ENCODE measurements at regions not wholly inside any gene's neighbourhood (a gene's known extent, or its start where the extent isn't known, plus 50 kb on each side); places are given as distances from the start of the nearest gene placed in this dataset.

DNA sequence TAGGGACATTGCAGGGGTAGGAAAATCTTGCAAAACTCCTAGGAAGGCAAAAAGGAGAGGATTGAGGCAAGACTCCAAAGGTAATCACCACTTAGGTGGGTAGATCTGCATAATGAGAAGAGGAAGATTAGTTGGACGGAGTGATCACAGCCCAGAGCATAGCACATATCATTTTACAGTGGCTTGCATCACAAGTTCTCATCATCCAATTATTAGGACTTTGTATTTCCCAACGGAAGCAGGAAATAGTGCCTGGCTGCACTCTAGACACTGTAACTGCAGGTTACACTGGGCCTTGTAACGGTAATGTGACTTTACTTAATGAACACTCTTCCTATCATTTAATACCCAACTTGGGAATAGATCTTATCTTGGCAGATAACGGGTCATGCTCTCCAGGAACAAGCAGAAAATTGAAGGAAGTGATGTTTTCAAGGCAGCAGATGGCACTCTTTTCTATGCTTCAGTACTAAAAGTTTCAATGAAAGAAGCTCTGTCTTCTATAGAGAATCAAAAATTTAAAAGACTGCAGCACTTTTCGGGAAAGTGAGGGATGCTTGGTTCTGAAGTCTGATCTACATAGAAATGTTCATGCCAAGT, 101.9 kb upstream of the KCNMB2 start:
- no peak for DNase-seq (ENCODE audit: low read depth, low spot score)

DNA sequence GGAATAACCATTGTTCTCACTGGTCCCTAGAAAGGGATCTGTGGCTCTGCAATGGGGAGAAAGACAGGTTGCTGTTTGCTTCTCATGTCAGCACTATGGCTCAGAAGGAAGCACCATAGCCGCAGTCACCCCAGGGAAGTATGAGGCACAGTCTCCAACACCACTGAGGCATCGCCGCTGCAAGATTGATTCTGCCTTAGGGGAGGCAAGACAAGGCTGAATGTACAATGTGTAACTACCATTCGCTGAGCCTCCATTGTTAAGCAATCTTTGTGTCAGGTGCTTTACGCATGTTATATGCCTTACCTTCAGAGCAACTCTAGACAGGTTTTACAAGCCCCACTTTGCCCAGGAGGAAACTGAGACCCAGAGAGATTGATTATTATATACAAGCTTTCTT, 100.7 kb upstream of the KCNMB2 start:
- DNase-seq (ENCODE audit: low read depth, low spot score), result no peak

DNA sequence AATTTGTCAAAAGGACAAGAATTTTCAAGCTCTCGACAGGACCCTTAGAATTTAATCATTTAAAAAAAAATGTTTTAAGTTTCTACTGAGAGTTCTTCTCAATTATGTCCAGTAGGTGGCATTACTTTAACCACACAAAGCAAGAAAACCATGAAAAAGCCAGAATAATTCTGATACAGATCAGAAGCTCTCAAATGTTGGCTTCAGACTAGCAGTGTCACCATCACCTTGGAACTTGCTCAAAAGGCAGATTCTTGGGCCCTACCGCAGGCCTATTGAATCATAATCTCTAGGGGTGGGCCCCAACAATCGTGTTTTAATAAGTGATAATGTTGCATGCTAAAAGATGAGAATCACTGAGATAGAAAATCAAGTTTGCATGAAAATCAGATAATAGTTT, 99.5 kb upstream of the KCNMB2 start:
- DNase-seq (ENCODE audit: low read depth, low spot score), result no peak

DNA sequence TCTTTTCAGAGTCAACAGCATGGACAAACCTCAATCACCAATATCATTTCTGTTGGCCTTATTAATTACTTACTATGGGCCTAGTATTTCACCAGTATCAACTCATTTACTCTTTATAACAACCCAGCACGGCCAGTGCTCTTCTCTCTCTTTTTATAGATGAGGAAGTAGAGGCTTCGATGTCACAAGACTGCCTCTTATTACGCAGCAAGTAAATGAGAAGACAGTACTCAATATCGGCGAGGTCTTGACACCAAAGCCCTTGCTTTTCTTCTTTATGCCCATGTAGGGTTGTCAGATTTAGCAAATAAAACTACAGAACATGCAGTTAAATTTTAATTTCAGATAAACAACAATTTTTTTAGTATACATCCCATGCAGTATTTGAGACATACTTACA, 99.0 kb upstream of the KCNMB2 start:
- DNase-seq (ENCODE audit: low read depth, low spot score), result no peak

DNA sequence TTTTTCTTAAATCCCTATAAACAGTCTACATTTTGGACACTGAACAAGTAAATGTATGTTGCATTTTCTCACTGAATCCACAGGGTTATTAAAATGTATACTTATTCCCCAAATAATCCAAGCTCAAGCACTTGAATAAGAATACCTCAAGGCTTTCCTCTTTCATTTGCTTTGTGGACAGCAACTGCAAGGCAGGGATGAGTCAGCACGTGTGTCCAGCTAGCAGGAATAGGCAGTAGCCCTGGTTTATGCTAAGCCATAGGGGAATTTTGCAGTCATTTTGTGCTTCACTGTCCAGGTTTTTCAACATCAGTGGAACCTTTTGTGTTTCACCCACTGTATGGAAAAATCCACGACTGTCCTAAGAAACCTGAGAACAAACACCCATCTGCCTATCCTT, 96.7 kb upstream of the KCNMB2 start:
- DNase-seq (ENCODE audit: low read depth, low spot score), result no peak

DNA sequence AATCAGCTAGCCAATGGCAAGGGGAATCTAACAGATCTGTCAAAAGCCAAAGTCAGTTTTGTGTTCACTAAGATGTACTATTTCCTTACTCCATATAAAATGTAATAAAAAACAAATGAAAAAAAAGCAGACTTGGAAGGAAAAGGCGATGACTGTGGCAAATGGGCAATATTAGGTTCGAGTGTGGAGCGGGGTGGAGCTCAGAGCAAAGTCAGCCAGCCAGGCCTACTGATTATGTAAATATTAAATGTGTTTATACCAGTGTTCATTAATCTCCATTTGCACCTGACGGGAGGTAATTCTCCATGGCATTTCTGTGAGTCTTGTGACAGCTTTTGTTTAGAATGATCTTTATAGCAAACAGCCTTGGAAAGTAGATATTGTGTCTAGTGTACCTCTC, 96.2 kb upstream of the KCNMB2 start:
- no peak for DNase-seq (ENCODE audit: low read depth, low spot score)

DNA sequence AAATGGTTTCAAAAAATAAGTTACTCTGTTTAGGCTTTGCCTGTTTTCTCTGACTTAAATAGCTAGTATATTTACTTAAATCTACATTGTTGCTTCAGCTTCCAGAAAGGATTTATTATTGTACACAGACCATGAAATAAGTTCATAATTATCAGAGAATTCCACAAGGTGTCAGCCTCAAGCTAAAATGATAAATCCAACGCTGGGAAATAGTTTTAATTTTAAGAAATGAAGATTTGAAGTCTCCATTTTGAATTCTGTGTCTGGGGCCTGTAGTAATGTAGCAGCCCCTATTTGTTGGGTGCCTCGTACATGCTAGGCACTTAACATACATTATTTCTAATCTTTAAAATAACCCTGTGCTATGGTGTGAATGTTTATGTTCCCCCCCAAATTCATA, 92.6 kb upstream of the KCNMB2 start:
- no peak for DNase-seq (ENCODE audit: low read depth, low spot score)

DNA sequence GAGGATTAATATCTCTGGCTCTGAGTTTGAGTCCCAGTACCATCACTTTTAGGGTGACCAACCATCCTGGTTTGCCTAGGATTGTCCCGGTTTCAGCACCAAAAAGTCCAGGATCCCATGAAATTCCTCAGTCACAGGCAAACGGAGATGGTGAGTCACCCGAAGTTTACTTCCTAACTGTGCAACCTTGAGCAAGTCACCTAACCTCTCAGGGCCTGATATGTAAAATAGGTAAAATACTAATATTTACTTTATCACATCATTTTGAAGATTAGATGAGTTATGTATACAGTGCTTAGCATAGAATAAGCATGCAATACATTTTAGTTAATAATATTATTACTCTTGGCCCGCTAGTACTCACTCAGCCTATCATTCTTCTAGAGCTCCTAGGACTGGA, 91.1 kb upstream of the KCNMB2 start:
- DNase-seq (ENCODE audit: low read depth, low spot score), result no peak

DNA sequence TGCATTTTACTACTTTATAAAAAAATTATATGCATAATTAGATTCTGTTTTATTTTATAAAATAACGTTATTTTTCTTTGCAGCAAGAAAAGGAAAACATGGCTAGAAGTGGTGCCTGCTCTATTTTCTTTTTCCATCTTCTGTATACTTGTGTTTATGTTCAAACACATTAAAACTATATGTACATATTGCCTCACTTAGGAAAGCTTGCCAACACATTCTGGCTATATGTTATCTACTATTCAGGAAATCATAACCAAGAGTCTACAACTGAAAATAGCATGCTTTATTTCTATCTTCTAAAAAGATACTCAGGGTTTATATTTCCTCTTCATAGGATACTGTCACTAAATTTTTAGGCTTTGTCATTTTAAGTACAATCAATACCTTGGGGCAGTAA, 90.2 kb upstream of the KCNMB2 start:
- no peak for DNase-seq (ENCODE audit: low read depth, low spot score)

DNA sequence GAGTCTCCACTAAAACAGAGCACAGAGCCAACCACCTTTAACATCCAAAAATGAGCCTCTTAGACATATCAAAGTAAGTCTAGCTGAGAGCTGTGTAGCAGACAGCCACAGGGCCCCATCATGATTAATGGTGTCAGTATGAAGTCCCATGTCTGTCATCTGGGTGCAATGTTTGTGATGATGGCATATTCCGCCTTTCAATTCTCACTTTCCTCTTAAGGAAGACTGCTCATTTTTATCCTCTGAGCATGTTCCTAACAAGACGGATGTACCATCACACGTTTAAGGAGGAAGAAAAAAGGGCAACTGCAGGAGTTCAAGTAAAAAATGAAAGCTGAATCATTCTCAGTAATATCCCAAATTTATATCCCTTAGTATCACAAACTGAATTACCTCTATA, 85.8 kb upstream of the KCNMB2 start:
- no peak for DNase-seq (ENCODE audit: low read depth, low spot score)

DNA sequence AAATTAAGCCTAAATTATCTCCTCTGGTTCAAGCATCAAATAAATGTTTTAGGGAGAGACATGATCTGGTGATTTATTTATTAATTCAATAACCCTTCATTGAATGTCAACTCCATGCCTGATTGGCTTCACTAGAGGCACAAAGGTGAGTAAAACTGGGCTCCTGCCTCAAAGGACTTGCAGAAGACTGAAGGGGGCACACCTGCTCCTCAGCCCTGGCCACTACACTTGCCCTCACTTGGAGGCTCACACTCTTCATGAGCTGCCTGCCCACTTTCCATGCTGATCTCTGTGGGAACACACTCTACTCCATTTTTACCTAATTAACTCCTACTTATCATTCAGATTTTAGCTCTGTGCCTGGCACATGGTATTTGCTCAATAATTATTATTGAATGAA, 84.4 kb upstream of the KCNMB2 start:
- DNase-seq (ENCODE audit: low read depth, low spot score), result no peak

DNA sequence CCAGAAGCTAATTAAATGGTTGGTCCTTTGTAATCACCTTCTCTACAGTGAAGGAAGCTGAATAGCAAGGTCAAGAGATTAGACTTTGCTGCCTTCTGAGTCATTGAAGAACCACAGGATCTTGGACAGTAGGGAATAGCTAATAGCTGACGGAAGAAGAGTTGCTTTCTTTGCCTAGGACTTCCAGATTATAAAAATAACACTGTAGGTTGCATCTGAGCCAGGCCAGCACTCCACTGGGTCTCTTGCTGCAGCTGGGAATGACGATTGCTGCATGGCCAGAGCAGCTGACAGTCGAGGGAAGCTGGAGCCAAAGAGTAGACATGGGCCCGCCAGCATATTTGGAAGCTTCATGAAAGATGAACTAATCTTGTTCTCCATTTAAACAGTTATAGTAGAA, 81.5 kb upstream of the KCNMB2 start:
- DNase-seq (ENCODE audit: low read depth, low spot score), result peak; percentile 57

DNA sequence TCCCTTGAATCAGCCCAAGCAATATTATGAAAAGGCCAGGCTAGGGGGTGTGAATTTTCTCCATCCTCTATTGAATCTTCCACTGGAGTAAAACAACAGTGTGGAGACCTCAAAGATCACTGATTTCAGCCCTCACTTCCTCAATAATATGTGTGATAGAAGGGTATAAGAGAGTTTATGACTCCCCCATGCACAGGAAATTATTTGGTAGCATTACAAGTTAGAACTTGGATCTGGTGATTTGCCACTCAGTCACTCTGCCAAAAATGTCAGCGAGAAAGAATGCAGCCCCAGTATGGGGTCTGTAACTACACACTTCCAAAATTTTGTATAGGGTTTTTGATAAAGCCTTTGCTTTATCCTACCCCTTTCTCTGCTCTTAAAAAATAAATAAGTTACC, 81.0 kb upstream of the KCNMB2 start:
- DNase-seq (ENCODE audit: low read depth, low spot score), result no peak

DNA sequence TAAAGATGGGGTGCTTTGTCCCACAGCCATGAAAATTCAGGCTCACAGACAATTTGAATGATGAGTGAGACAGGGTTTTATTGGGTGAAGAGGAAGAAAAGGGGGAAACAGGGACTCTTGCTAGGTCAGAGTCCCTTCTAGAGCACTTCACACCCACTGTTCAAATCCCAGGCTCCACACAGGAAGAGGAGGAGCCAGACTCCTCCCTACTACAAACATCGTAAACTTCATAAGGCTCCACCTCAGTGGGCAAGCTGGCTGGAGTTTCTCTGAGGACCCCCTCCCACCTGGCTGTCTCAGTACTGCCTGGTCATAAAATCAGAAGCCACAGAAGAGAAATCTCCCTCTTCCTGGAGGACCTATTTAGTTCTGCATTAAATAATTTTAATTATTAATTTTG, 80.3 kb upstream of the KCNMB2 start:
- no peak for DNase-seq (ENCODE audit: low read depth, low spot score)

DNA sequence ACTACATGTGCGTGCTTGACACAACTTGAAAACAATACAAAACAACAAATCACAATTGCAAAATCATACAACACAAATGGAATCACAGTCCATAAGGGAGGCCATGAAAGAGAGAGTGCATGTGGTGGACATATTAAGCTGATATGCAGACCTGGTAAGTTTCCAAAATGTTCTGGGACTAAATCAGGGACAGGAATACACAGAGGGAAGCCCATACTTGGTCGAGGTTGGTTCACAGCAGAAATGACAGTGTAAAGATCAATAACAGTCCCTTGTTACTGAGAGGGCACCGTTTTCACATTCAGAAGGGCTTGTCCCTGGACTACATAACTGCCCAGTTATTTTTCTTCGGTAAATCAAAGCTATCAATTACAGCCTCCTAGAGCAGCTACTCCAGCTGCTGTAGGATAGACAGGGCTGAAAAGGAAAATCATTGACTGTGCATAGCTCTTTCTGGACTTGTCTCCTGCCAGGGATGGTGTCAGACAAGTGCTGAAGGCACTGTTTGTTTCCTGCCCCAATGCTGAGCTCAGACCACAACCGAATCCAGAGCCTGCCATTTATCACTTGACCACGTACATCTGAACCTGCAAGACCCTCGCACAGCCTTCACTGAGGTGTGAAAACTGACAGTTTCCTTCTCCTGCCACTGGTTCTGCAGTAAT, 79.5 kb upstream of the KCNMB2 start:
- DNase-seq (ENCODE audit: low read depth, low spot score), result no peak

DNA sequence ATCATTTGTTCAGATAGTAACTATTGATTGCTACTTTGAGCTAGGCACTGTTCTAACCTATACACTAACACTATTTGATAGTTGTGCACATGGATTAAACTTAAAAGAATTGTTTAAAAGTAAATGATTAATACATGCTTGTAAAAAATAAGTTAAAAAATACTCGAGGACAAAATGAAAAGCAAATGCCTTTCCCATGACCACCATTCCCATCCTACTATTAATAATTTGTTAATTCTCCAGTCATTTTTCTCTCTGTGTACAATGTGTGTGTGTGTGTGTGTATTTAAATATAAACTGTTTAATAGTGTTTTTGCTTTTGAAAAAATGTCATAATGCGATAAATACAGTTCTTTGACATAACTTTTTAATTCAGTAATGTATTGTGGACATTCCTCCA, 78.7 kb upstream of the KCNMB2 start:
- no peak for DNase-seq (ENCODE audit: low read depth, low spot score)

DNA sequence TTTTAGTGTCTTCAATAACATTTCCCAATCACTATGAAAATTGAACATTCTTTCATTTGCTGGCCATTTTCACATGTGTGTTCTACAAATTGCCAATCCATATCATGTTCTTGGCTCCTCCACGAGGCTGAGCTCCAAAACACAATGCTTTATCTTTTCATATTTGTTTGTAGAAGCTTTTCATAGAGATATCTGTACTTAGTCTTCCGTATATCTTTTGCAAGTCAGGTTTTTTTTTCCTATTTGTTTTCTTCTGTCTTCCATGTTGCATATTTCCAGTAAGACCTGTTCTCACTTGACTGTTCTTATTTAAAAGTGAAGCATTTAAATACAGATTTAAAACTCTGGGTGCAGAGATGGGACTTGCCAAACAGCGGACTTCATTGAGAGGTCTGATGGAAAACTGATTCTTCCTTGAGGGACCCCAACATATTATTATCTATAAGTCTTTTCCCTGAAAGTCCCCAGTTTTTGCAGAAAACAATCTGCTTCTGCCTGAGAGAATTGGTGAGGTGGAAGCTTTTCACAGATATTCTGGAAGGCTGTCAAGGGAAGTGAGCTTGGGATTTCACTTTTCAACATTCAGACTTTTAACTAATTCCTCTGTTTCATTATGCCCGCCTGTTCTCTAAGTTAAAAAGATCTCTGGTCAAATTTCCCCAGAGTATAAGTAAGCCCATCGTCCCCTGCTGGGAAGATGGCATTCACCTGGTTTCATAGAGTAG, 77.8 kb upstream of the KCNMB2 start:
- DNase-seq (ENCODE audit: low read depth, low spot score), result no peak

DNA sequence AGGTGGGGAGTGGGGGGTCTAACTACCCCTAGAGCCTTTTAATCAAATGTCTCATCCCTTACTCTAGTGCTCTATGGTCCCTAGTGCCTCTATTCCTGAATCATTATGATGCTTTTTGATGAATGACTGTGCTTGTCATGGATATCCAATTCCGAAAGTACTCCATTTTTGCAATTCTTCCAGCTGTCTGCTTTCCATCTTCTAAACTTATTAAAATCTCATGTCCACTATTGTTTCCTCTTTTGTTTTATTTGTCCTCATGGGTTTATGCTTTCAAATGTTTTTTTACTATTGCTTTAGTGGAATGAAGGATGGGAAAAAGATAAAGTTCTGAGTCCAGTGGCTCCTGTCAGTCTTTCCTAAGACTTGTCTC, 77.2 kb upstream of the KCNMB2 start:
- DNase-seq (ENCODE audit: low read depth, low spot score), result no peak

DNA sequence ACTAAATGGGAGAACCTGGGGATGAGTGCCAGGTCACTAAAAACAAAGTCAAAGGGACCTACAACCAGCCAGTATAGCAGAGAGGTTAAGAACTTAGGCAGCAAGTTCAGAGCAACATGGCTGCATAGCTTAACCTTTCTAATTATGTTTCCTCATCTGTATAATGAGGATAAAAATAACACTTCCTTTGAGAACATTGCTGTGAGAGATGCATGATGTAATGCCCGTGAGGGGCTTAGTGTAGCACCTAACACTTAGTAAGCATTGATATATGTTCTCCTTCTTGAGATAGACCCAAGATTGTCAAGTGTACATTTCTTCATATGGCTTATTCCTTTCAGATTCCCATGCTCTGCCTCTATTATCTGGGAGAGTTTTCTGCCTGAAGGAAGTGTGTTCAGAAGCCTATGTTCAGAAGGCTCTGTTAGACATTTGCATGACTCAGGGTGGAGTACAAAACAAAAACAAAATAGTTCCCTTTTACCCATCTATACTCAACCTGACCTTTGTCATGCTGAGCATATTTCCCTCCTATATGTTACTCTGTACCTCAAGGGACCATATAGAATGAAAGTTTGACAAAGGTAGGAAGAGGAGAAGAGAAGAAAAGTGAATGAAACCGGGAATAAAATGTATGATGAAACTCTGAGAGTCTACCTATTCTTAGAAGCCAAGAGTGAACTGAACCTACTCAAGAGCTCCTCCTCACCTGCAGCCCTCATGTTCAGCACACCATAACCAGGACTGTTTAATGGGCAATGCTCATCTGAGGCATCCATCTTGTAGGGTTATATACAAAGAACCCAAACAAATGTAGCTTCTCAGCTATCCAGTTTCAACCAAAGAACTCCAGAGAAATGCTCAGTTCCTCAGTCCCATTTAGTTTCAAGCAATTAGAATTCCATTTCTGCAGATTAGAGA, 70.7 kb upstream of the KCNMB2 start:
- DNase-seq (ENCODE audit: low read depth, low spot score), result no peak

DNA sequence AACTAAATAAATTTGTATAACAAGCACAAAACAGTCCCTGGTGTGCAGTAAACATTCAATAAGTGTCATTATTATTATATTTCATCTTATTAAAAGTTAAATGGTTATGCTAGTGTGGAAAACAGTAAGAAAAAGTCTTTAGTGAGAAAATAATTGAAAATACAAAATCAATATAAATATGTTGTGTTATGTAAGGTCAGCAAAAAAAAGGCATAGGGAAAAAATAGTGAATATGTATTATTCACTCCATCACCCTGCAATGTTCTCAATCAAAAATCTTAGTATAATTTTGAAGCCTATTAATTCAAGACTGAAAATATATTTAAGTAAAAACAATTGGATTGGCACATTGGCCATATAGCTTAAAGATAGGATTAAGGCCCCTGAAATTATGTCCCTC, 63.3 kb upstream of the KCNMB2 start:
- no peak for DNase-seq (ENCODE audit: low read depth, low spot score)

DNA sequence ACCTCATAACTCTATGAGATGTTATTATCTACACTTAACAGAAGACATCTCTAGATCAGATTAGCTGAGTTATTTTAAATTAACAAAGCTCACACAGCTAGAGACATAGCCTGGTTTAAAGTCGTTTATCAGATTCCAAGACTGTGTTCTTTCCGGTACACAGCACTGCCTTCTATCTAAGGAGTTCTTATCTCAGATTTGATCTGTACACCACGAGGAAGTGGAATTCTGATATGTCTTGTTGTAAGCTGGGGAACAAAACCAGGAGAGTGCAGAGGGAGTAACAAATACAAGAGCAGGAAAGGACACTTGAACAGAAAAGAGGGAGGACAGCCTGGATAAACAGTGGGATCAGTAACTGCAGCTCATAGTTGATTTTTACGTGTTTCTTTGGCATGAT, 61.7 kb upstream of the KCNMB2 start:
- DNase-seq (ENCODE audit: low read depth, low spot score), result no peak

DNA sequence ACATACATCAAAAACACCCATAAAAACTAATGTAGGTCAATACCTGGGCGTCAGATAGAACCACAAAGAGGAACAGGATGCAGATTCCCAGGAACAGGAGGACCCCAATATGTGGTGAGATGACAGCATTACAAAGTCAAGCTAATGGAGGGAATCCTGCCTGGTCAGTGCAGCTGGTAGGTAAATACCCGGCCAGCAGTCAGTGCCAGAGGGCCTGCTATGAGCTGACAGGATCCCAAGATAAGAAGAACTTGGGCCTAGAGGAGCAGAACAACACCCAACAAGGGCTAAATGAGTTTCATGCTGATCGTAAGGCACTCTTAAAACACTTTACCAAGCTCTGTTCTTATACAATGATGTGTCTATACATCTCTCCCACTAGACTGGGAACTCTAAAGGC, 61.2 kb upstream of the KCNMB2 start:
- no peak for DNase-seq (ENCODE audit: low read depth, low spot score)

Data from smooth muscle cell of the brain vasculature (primary cell).